SK-N-SH (cell line): ENCODE measurements at regions not wholly inside any gene's neighbourhood (a gene's known extent, or its start where the extent isn't known, plus 50 kb on each side); places are given as distances from the start of the nearest gene placed in this dataset.

ENCODE experiments used
- CTCF ChIP-seq: fragments of 200-600 bp; sonication (generic); IDR thresholded peaks from 2 replicates; pipeline ENCODE4 v1.6.1; 2017; ENCODE audit warnings: antibody characterized with exemption, mild to moderate bottlenecking, moderate library complexity
- EP300 ChIP-seq, 2 experiments: IDR thresholded peaks; 2 replicates each; pipeline versions ENCODE4 v1.4.0 to v1.6.1; 2012; ENCODE audit warnings: borderline replicate concordance in 1 of 2, low read depth in 1 of 2, low read length in 1 of 2
- EZH2phosphoT487 ChIP-seq: fragments of 200-600 bp; sonication (generic); IDR thresholded peaks from 2 replicates; pipeline ENCODE4 v1.6.1; 2017; ENCODE audit warnings: low read depth, mixed run types, mild to moderate bottlenecking, antibody characterized with exemption, moderate library complexity, borderline replicate concordance
- FOSL2 ChIP-seq: IDR thresholded peaks from 2 replicates; pipeline ENCODE4 v1.4.0; 2012; ENCODE audit warnings: low read depth, mild to moderate bottlenecking, moderate library complexity, borderline replicate concordance
- JUND ChIP-seq: IDR thresholded peaks from 2 replicates; pipeline ENCODE4 v1.4.0; 2012
- POLR2AphosphoS5 ChIP-seq: IDR thresholded peaks from 2 replicates; pipeline ENCODE4 v1.6.1; 2012; ENCODE audit warnings: low read depth, low read length
- RAD21 ChIP-seq: IDR thresholded peaks from 2 replicates; pipeline ENCODE4 v1.6.1; 2012; ENCODE audit warnings: mild to moderate bottlenecking, low read length
- REST ChIP-seq: IDR thresholded peaks from 2 replicates; pipeline ENCODE4 v1.6.1; 2012; ENCODE audit warnings: mild to moderate bottlenecking, low read depth, low read length, moderate library complexity
- SIN3A ChIP-seq: IDR thresholded peaks from 2 replicates; pipeline ENCODE4 v1.6.1; 2012; ENCODE audit warnings: low read depth, mild to moderate bottlenecking, low read length, moderate library complexity, borderline replicate concordance
- SMC3 ChIP-seq: IDR thresholded peaks from 2 replicates; pipeline ENCODE4 v1.6.1; 2012; ENCODE audit warnings: low read depth, low read length, improper control_type of control experiment
- TAF1 ChIP-seq: IDR thresholded peaks from 2 replicates; pipeline ENCODE4 v1.6.1; 2012; ENCODE audit warnings: low read depth, mild to moderate bottlenecking, low read length, moderate library complexity, borderline replicate concordance
- TEAD4 ChIP-seq: IDR thresholded peaks from 2 replicates; pipeline ENCODE4 v1.4.0; 2012; ENCODE audit warnings: mild to moderate bottlenecking, borderline replicate concordance; ENCODE audit not compliant: insufficient read depth
- TF ChIP-seq, protein P1 (sequence below): IDR thresholded peaks from 2 replicates; pipeline ENCODE4 v1.4.0; 2012; ENCODE audit warnings: low read depth

DNA sequence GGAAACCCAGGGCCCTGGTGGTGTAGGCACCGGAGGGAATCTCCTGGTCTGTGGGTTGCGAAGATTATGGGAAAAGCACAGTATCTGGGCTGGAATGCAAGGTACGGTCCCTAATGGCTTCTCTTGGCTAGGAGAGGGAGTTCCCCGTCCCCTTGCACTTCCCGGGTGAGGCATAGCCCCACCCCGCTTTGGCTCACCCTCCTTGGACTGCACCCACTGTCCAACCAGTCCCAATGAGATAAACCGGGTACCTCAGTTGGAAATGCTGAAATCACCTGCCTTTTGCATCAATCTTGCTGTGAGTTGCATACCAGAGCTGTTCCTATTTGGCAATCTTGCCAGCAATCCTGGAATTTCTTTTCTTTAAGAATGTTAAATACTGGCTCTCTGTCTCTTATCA lies 1429.1 kb downstream of the MAT2B start:
- TF ChIP-seq RAD21 (no peak), CTCF (no peak), REST (no peak), SIN3A (no peak), POLR2AphosphoS5 (no peak), TEAD4 (no peak), EZH2phosphoT487 (no peak), TAF1 (no peak), JUND (no peak), EP300 (IDR thresholded peaks at IDR 0.05; ENCODE audit: borderline replicate concordance in 1 of 2, low read depth in 1 of 2, low read length in 1 of 2) (no peak), FOSL2 (no peak), SMC3 (no peak)
- TF ChIP-seq, protein P1, sequence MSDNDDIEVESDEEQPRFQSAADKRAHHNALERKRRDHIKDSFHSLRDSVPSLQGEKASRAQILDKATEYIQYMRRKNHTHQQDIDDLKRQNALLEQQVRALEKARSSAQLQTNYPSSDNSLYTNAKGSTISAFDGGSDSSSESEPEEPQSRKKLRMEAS = no peak
